Stomach smooth muscle (tissue), 2 donors: ENCODE measurements at regions not wholly inside any gene's neighbourhood (a gene's known extent, or its start where the extent isn't known, plus 50 kb on each side); places are given as distances from the start of the nearest gene placed in this dataset.

Experiments
- H3K27ac ChIP-seq: one replicate; pipeline ENCODE4 v1.7.0; 2013; ENCODE audit warnings: mild to moderate bottlenecking, low read length, inconsistent platforms
- H3K27me3 ChIP-seq, 2 donors: one replicate each; pipeline ENCODE4 v1.7.0; 2013; ENCODE audit warnings: low read length in 2 of 2; ENCODE audit not compliant: insufficient read depth in 2 of 2, control insufficient read depth in 1 of 2
- H3K36me3 ChIP-seq, 2 donors: one replicate each; pipeline ENCODE4 v1.7.0; 2013; ENCODE audit warnings: low read length in 2 of 2; ENCODE audit not compliant: control insufficient read depth in 2 of 2, insufficient read depth in 2 of 2
- H3K4me1 ChIP-seq: one replicate; pipeline ENCODE4 v1.7.0; 2013; ENCODE audit warnings: low read length; ENCODE audit not compliant: control insufficient read depth, insufficient read depth
- H3K4me3 ChIP-seq, 2 donors: one replicate each; pipeline ENCODE4 v1.7.0; 2013; ENCODE audit warnings: low read length in 2 of 2
- H3K9ac ChIP-seq, 2 donors: one replicate each; pipeline ENCODE4 v1.7.0; 2013; ENCODE audit warnings: low read length in 2 of 2, mild to moderate bottlenecking in 1 of 2
- H3K9me3 ChIP-seq, 2 donors: one replicate each; pipeline ENCODE4 v1.7.0; 2013; ENCODE audit warnings: low read length in 2 of 2; ENCODE audit not compliant: control insufficient read depth in 2 of 2
- donor health status: healthy.
- donor health status: Pancreatic carcinoma.

DNA sequence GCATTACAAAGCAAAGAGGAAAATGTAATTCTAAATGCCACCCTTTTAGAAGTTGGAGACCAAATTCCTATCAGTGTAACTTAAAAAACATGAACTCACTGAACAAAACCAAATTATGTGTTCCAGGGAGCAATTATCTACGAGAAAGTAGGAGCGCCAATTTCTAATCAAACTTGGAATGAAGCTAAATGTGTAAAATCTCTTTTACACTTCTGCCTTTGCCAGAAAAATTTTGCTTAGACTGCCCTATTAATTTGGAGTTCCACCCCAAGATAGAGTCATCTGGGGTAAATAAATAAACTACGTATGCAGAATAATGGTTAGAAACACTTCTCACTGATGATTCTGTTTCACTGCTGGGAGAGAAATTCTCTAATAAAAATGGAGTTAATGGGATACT is 825.6 kb downstream of the MTRR start:
- H3K9me3 ChIP-seq: no peaks in the 10 kb centered on the region
- no peak overlapping the region for H3K4me3 ChIP-seq
- H3K27me3 ChIP-seq: no peaks in the 10 kb centered on the region
- no peaks in the 10 kb centered on the region for H3K4me1 ChIP-seq
- H3K36me3 ChIP-seq: no peaks in the 10 kb centered on the region
- H3K9ac ChIP-seq: no peak overlapping the region
- no peak overlapping the region for H3K27ac ChIP-seq

DNA sequence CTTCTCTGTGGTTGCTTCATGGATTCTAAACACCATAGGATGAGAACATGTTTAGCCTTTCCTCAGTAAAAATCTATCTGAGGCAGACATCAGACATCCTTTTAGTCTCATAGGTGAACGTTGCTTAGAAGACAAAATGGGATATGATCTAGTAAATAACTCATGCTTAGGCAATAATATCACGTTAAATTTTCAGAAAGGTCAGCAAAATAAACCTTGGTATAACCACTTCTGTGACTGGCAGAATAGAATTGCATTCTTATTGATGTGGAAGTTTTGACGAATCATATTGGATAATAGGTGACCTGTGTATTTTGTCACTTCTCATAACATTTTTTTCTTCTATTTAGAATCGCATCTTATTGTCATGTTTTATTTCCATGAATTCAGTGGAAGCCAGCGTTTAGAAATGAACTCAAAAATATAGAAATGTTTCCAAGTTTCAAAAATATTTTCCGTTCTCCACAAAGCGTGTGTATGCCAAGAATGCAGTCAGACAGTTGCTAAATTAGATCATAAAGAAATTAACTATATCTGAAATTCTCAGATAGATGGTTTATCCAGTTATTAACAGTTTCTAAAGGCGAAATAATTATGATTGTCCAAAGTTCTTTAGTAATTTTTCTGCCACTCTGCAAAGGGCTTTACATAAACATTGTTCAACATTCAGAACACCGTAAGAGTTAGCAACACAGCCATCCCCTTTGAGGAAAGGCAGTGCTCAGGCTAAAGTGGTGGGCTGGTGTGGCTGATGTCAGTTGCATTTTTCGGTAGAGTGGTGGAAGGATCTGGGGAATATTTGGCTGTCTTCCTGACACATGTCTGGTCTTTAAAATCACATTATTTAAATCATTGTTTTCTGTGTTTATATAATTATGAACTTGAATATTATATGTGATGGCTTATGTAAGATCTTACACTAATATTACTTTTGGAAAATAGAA is 827.2 kb downstream of the MTRR start:
- no peak overlapping the region for H3K27ac ChIP-seq
- no peaks in the 10 kb centered on the region for H3K36me3 ChIP-seq
- H3K4me1 ChIP-seq: no peaks in the 10 kb centered on the region
- H3K9ac ChIP-seq: no peak overlapping the region
- H3K9me3 ChIP-seq: no peaks in the 10 kb centered on the region
- no peak overlapping the region for H3K4me3 ChIP-seq
- no peaks in the 10 kb centered on the region for H3K27me3 ChIP-seq

DNA sequence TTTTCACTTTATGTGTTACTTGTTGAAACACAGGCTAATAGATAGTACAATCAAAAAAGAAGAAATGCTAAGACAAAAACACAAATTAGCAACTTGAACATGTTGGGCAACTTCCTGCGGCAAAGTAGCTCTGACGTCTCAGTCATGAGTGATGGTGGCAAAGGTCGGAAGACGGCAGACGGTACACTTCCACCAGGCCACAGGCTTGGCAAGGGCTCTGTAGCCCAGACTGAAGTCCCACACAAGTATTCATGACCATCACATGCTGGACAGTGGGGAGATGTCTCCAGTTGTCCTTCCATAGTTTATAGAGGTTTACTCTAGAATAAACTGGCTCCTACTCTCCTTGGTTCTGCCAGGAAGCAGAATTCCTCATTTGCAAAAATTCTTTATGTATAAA is 831.3 kb downstream of the MTRR start:
- no peaks in the 10 kb centered on the region for H3K9me3 ChIP-seq
- no peak overlapping the region for H3K9ac ChIP-seq
- no peak overlapping the region for H3K27ac ChIP-seq
- H3K27me3 ChIP-seq: no peaks in the 10 kb centered on the region
- H3K4me1 ChIP-seq: no peaks in the 10 kb centered on the region
- H3K36me3 ChIP-seq: no peaks in the 10 kb centered on the region
- H3K4me3 ChIP-seq: no peak overlapping the region

DNA sequence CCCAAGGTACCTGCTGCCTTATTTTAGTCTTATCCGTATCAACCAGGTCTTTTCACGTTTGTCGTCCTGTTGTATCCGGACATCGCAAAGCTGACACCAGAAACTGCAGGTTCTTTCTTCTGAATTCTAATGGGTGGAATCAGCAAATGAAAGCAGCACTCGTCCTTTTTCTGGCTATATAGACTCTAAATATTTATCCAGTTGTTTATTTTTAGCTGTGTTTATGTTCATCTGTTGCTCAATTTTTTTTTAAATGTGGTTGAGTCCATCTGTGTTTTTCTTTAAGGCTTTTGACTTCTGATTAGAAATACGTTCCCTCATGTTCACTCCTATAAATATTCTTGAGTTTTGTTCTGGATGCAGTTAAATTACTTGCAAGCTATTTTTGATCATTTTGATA is 831.7 kb downstream of the MTRR start:
- Histone ChIP-seq H3K4me3 (no peak overlapping the region), H3K9me3 (no peaks in the 10 kb centered on the region), H3K27me3 (no peaks in the 10 kb centered on the region), H3K4me1 (no peaks in the 10 kb centered on the region), H3K9ac (no peak overlapping the region), H3K36me3 (no peaks in the 10 kb centered on the region), H3K27ac (no peak overlapping the region)

DNA sequence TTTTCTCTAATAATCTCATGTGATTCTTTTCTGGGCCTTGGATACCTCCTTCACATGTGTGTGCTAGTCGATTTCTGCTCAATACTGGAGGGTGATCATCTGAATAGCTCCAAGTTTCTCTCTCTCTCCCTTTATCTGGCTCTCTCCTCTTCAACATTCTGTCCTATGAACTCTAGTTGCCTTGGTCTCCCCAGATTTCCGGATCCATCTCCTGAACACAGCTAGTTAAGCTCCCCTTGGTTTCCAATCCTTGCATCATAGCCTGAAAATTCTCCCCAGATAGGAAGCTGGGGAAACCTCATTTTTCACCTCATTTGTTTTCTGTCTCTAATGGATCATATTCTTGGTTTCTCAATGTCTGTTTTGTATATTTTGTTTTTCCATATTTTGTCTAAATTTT is 832.3 kb downstream of the MTRR start:
- Histone ChIP-seq H3K36me3 (no peaks in the 10 kb centered on the region), H3K9ac (no peak overlapping the region), H3K27ac (no peak overlapping the region), H3K27me3 (no peaks in the 10 kb centered on the region), H3K4me1 (no peaks in the 10 kb centered on the region), H3K9me3 (no peaks in the 10 kb centered on the region), H3K4me3 (no peak overlapping the region)

DNA sequence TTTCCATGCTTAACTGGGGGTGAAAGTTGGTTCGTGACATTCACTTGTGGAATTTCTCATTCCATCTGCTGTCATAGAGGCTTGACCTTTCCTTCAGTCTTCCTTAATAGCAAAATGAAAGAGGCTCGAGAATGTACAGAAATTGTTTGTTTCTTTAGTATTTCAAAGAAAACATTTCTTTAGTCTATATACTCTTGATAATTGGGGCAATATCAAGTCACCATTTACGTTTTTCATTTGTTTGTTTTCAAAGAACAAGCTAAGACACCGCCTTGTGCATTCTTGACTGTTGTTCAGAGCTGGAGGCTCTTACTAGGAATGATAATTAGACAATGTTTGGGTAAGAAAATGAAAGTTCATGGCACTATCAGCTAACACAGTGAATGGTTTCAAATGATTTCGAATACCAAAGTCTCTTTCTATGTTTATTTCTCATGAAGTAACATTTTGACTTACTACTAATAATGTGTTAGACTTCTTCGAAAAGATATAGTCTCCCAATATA is 835.4 kb downstream of the SEMA5A start:
- Histone ChIP-seq H3K4me3 (no peak overlapping the region), H3K27me3 (no peaks in the 10 kb centered on the region), H3K9ac (no peak overlapping the region), H3K9me3 (no peaks in the 10 kb centered on the region), H3K27ac (no peak overlapping the region), H3K36me3 (no peaks in the 10 kb centered on the region), H3K4me1 (no peaks in the 10 kb centered on the region)

DNA sequence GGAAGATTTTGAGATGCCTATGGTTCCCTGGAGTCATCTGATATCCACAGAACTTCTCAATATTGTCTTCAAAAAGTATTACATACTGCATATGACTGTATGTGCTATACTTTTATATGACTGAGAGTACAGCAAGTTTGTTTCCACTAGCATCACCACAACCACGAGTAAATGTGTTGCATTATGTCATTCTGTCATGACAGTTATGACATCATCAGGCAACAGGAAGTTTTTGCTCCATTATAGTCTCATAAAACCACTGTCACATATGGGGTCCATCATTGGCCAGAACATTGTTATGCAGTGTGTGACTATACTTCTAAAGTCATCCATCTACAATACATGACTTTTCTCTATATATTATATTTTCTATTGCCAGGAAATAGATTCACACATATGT is 831.7 kb downstream of the SEMA5A start:
- Histone ChIP-seq H3K4me3 (no peak overlapping the region), H3K4me1 (no peaks in the 10 kb centered on the region), H3K27ac (no peak overlapping the region), H3K9me3 (no peaks in the 10 kb centered on the region), H3K36me3 (no peaks in the 10 kb centered on the region), H3K27me3 (no peaks in the 10 kb centered on the region), H3K9ac (no peak overlapping the region)

DNA sequence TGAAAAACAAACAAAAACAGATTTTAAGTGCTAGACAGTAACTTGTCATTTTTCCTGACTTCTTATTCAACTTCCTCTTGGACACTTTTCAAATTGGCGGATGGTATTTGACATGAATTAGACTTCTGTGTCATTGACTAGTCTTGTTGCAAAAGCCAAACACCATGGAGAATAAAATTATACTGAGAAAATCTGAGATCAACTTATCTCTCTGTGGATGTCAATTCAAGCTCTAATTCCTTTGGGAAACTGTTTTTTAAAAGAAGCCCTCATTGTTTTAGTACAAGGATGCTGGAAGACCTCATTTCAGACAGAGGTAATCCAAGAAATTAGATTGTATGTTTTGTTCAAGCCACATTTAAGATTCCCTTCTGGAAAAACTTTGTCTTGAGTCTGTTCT is 831.0 kb downstream of the SEMA5A start:
- Histone ChIP-seq H3K4me1 (no peaks in the 10 kb centered on the region), H3K27me3 (no peaks in the 10 kb centered on the region), H3K9ac (no peak overlapping the region), H3K9me3 (no peaks in the 10 kb centered on the region), H3K27ac (no peak overlapping the region), H3K4me3 (no peak overlapping the region), H3K36me3 (no peaks in the 10 kb centered on the region)

DNA sequence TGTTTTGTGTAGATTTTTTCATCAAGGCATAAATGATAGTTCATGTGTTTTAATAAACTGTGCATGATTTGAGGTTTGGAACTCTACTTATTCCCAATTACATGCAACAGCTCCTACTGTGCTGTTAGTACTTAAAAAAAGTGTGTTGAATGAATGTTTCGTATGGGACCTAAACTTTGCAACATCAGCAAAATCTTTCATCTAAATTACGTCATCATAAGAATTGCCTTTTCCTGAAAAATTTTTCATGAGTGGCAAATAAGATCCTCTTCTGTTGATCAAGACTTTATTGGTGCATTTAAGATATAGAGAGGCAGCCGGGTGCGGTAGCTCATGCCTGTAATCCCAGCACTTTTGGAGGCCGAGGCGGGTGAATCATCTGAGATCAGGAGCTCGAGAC is 826.1 kb downstream of the SEMA5A start:
- Histone ChIP-seq H3K4me3 (no peak overlapping the region), H3K27ac (no peak overlapping the region), H3K27me3 (no peaks in the 10 kb centered on the region)

DNA sequence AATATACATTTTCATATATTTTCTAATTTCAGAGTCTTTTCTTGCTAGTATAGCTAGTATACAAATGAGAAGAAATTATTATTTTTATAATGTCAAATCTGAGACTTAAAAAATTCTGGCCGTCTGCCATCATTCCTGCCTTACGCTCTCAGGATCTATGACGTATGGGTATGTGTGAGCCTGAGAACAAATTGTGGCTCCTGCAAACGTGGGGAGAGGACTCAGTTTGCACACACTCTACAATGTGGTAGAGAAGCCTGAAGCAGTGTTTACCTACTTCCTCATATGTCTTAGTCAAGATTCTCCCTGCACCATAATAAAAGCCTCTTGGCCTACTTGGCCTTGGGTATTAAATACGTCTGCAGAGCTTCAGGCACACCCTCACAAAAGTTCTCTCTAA is 825.4 kb downstream of the SEMA5A start:
- Histone ChIP-seq H3K4me1 (no peaks in the 10 kb centered on the region), H3K9me3 (peaks cover 0 to 2% of the 10 kb centered on the region in 2 donors), H3K36me3 (no peaks in the 10 kb centered on the region), H3K4me3 (no peak overlapping the region), H3K9ac (no peak overlapping the region), H3K27ac (no peak overlapping the region), H3K27me3 (no peaks in the 10 kb centered on the region)

More for the DNA sequence above, 826.1 kb downstream of the SEMA5A start:
- Histone ChIP-seq H3K4me1 (no peaks in the 10 kb centered on the region), H3K9ac (no peak overlapping the region), H3K9me3 (peaks cover 0 to 2% of the 10 kb centered on the region in 2 donors), H3K36me3 (no peaks in the 10 kb centered on the region)

DNA sequence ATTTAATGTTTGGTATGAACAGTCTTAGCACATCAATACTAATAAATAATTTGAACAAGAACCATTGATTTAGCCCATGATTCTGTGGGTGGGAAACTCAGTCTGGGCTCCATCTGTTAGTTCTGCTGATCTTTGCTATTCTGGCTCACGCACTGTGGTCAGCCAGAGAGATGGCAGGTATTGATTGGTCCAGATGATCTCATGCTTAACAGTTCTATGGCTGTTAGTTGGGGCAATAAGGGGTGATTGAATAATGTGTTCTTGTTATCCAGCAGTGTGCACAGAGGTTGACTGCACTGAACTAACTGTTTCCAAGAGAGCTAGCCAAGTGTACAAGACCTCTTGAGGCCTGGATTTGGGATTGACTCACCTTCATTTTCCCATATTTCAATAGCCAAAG is 824.3 kb downstream of the SEMA5A start:
- Histone ChIP-seq H3K9me3 (peaks cover 0 to 2% of the 10 kb centered on the region in 2 donors), H3K36me3 (no peaks in the 10 kb centered on the region), H3K4me3 (no peak overlapping the region), H3K27ac (no peak overlapping the region), H3K9ac (no peak overlapping the region), H3K4me1 (no peaks in the 10 kb centered on the region), H3K27me3 (no peaks in the 10 kb centered on the region)
